SK-N-SH (cell line): ENCODE measurements at regions not wholly inside any gene's neighbourhood (a gene's known extent, or its start where the extent isn't known, plus 50 kb on each side); places are given as distances from the start of the nearest gene placed in this dataset.

Experiments used
- CTCF ChIA-PET: fragments of 300-600, 350-600 bp; formaldehyde crosslinking; extraction: SDS; loops from one replicate; lab custom pipeline; 2021; lab: Yijun Ruan, JAX
- POLR2A ChIA-PET: fragments of 350-600 bp; sonication (Branson Sonifier 250); formaldehyde crosslinking; extraction: SDS; loops from one replicate; lab custom pipeline; 2020; ENCODE audit warnings: antibody characterized with exemption, inconsistent platforms; lab: Yijun Ruan, JAX
- DNase-seq: peaks from one replicate; pipeline ENCODE4 v3.0.0; 2012
- H2AFZ ChIP-seq: fragments of 200-600 bp; sonication (generic); 2 replicates; pipeline ENCODE4 v1.8.1; 2016; ENCODE audit warnings: antibody characterized with exemption, mild to moderate bottlenecking, low read depth
- H3F3A ChIP-seq: fragments of 200-600 bp; sonication (generic); replicated peaks from 2 replicates; pipeline ENCODE3; 2016; ENCODE audit warnings: antibody characterized with exemption, mild to moderate bottlenecking; ENCODE audit not compliant: insufficient read depth
- H3K27ac ChIP-seq, 2 experiments: fragments of 200-500 bp in 1 of 2; fragments of 200-600 bp in 1 of 2; sonication (Bioruptor generic) in 1 of 2; sonication (generic), shearing (Covaris generic) in 1 of 2; 2 replicates each; pipeline versions ENCODE4 v1.5.1 to v1.6.1; 2014 to 2016; ENCODE audit warnings: low read depth in 2 of 2, inconsistent platforms in 1 of 2, low read length in 1 of 2, mild to moderate bottlenecking in 1 of 2, mixed read lengths in 1 of 2
- H3K27me3 ChIP-seq: fragments of 200-600 bp; sonication (generic), shearing (Covaris generic); 2 replicates; pipeline ENCODE4 v1.6.1; 2016; ENCODE audit warnings: mixed run types; ENCODE audit not compliant: insufficient read depth
- H3K36me3 ChIP-seq, 2 experiments: fragments of 200-500 bp in 1 of 2; fragments of 200-600 bp in 1 of 2; sonication (Bioruptor generic) in 1 of 2; sonication (generic) in 1 of 2; replicated peaks in 1 of 2; 2 replicates each; pipeline versions ENCODE3 to v1.5.1; 2014 to 2016; ENCODE audit warnings: low read length in 1 of 2, mild to moderate bottlenecking in 1 of 2; ENCODE audit not compliant: insufficient read depth in 2 of 2, control insufficient read depth in 1 of 2
- H3K4me1 ChIP-seq, 2 experiments: fragments of 200-500 bp in 1 of 2; fragments of 200-600 bp in 1 of 2; sonication (Bioruptor generic) in 1 of 2; sonication (generic), shearing (Covaris generic) in 1 of 2; 2 replicates each; pipeline versions ENCODE4 v1.5.1 to v1.6.1; 2014 to 2016; ENCODE audit warnings: low read depth in 1 of 2, low read length in 1 of 2, mixed run types in 1 of 2; ENCODE audit not compliant: insufficient read depth in 2 of 2, control insufficient read depth in 1 of 2
- H3K4me2 ChIP-seq: fragments of 200-600 bp; sonication (generic), shearing (Covaris generic); 2 replicates; pipeline ENCODE4 v1.6.1; 2017; ENCODE audit warnings: mixed run types
- H3K4me3 ChIP-seq, 2 experiments: fragments of 200-500 bp in 1 of 2; fragments of 200-600 bp in 1 of 2; sonication (Bioruptor generic) in 1 of 2; sonication (generic), shearing (Covaris generic) in 1 of 2; 2 replicates each; pipeline versions ENCODE4 v1.5.1 to v1.8.1; 2014 to 2016; ENCODE audit warnings: low read depth in 2 of 2, inconsistent platforms in 1 of 2, low read length in 1 of 2, mild to moderate bottlenecking in 1 of 2, mixed read lengths in 1 of 2, moderate library complexity in 1 of 2
- H3K79me2 ChIP-seq: fragments of 200-600 bp; sonication (generic); 2 replicates; pipeline ENCODE4 v1.8.1; 2017; ENCODE audit warnings: mild to moderate bottlenecking; ENCODE audit not compliant: insufficient read depth
- H3K9ac ChIP-seq: fragments of 200-600 bp; sonication (generic); 2 replicates; pipeline ENCODE4 v1.6.1; 2017; ENCODE audit warnings: mixed run types
- H3K9me2 ChIP-seq: fragments of 200-600 bp; sonication (generic); 2 replicates; pipeline ENCODE4 v1.6.1; 2017; ENCODE audit warnings: mixed run types
- H3K9me3 ChIP-seq: fragments of 200-600 bp; sonication (generic); 2 replicates; pipeline ENCODE4 v1.6.1; 2017; ENCODE audit warnings: mixed run types, mild to moderate bottlenecking, moderate library complexity
- H4K20me1 ChIP-seq: fragments of 200-600 bp; sonication (generic); 2 replicates; pipeline ENCODE4 v1.6.1; 2017; ENCODE audit warnings: mild to moderate bottlenecking, mixed run types; ENCODE audit not compliant: insufficient read depth
- CTCF ChIP-seq: fragments of 200-600 bp; sonication (generic); IDR thresholded peaks from 2 replicates; pipeline ENCODE4 v1.6.1; 2017; ENCODE audit warnings: antibody characterized with exemption, mild to moderate bottlenecking, moderate library complexity
- EP300 ChIP-seq, 2 experiments: IDR thresholded peaks; 2 replicates each; pipeline versions ENCODE4 v1.4.0 to v1.6.1; 2012; ENCODE audit warnings: borderline replicate concordance in 1 of 2, low read depth in 1 of 2, low read length in 1 of 2
- EZH2phosphoT487 ChIP-seq: fragments of 200-600 bp; sonication (generic); IDR thresholded peaks from 2 replicates; pipeline ENCODE4 v1.6.1; 2017; ENCODE audit warnings: low read depth, mixed run types, mild to moderate bottlenecking, antibody characterized with exemption, moderate library complexity, borderline replicate concordance
- FOSL2 ChIP-seq: IDR thresholded peaks from 2 replicates; pipeline ENCODE4 v1.4.0; 2012; ENCODE audit warnings: low read depth, mild to moderate bottlenecking, moderate library complexity, borderline replicate concordance
- FOXJ3 ChIP-seq: sonication (generic); formaldehyde crosslinking; IDR thresholded peaks from 2 replicates; pipeline ENCODE4 v1.5.1; 2020; ENCODE audit warnings: mild to moderate bottlenecking, missing genetic modification reagents
- FOXM1 ChIP-seq: IDR thresholded peaks from 2 replicates; pipeline ENCODE4 v1.4.0; 2012; ENCODE audit warnings: low read depth, mild to moderate bottlenecking
- GATA2 ChIP-seq: sonication (generic); formaldehyde crosslinking; IDR thresholded peaks from 2 replicates; pipeline ENCODE4 v1.5.0; 2020; ENCODE audit warnings: mild to moderate bottlenecking, missing genetic modification reagents
- MAX ChIP-seq: IDR thresholded peaks from 2 replicates; pipeline ENCODE4 v1.4.0; 2012; ENCODE audit warnings: low read depth
- MEF2A ChIP-seq: IDR thresholded peaks from 2 replicates; pipeline ENCODE4 v1.4.0; 2012; ENCODE audit warnings: low read depth, borderline replicate concordance
- MXI1 ChIP-seq: IDR thresholded peaks from 2 replicates; pipeline ENCODE4 v1.6.1; 2012; ENCODE audit warnings: mild to moderate bottlenecking, low read depth, low read length, improper control_type of control experiment
- NFIC ChIP-seq: IDR thresholded peaks from 2 replicates; pipeline ENCODE4 v1.4.0; 2012; ENCODE audit warnings: borderline replicate concordance
- POLR2AphosphoS5 ChIP-seq: IDR thresholded peaks from 2 replicates; pipeline ENCODE4 v1.6.1; 2012; ENCODE audit warnings: low read depth, low read length
- REST ChIP-seq: IDR thresholded peaks from 2 replicates; pipeline ENCODE4 v1.6.1; 2012; ENCODE audit warnings: mild to moderate bottlenecking, low read depth, low read length, moderate library complexity
- SMC3 ChIP-seq: IDR thresholded peaks from 2 replicates; pipeline ENCODE4 v1.6.1; 2012; ENCODE audit warnings: low read depth, low read length, improper control_type of control experiment
- TAF1 ChIP-seq: IDR thresholded peaks from 2 replicates; pipeline ENCODE4 v1.6.1; 2012; ENCODE audit warnings: low read depth, mild to moderate bottlenecking, low read length, moderate library complexity, borderline replicate concordance
- TEAD4 ChIP-seq: IDR thresholded peaks from 2 replicates; pipeline ENCODE4 v1.4.0; 2012; ENCODE audit warnings: mild to moderate bottlenecking, borderline replicate concordance; ENCODE audit not compliant: insufficient read depth
- USF2 ChIP-seq: fragments of 150-350 bp; IDR thresholded peaks from 2 replicates; pipeline ENCODE4 v1.6.1; 2017; ENCODE audit warnings: antibody characterized with exemption, low read length, low read depth, borderline replicate concordance
- YY1 ChIP-seq: IDR thresholded peaks from 2 replicates; pipeline ENCODE4 v1.4.0; 2012; ENCODE audit warnings: low read depth, mild to moderate bottlenecking
- WGBS: methylation state at CpG from one replicate; pipeline ENCODE4 v1.1.6; 2017; ENCODE audit warnings: low lambda C conversion rate; 5-methylcytosine and 5-hydroxymethylcytosine counted together
- TF ChIP-seq, protein P1 (sequence below): IDR thresholded peaks from 2 replicates; pipeline ENCODE4; 2012
- TF ChIP-seq, protein P2 (sequence below): fragments of 150-350 bp; IDR thresholded peaks from 2 replicates; pipeline ENCODE4 v1.6.1; 2016; ENCODE audit warnings: mild to moderate bottlenecking, low read depth, low read length
- TF ChIP-seq, protein P3 (sequence below): IDR thresholded peaks from 2 replicates; pipeline ENCODE4 v1.4.0; 2012; ENCODE audit warnings: low read depth, borderline replicate concordance

DNA sequence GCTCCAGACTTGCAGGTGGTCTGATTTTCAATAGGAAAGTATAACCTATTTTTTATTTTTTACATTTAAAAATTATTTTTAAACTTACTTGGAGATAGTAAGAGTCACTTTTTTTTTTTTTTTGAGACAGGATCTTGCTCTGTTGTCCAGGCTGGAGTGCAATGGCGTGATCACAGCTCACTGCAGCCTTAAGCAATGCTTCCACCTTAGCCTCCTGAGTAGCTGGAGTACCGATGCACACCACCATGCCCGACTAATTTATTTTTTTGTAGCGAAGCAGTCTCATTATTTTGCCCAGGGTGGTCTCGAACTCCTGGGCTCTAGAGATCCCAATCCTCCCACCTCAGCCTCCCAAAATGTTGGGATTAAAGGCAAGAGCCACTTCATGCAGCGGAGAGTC lies 84.8 kb upstream of the RALY start (continued):
- TF ChIP-seq CTCF (no peak), YY1 (no peak), FOXM1 (no peak)

DNA sequence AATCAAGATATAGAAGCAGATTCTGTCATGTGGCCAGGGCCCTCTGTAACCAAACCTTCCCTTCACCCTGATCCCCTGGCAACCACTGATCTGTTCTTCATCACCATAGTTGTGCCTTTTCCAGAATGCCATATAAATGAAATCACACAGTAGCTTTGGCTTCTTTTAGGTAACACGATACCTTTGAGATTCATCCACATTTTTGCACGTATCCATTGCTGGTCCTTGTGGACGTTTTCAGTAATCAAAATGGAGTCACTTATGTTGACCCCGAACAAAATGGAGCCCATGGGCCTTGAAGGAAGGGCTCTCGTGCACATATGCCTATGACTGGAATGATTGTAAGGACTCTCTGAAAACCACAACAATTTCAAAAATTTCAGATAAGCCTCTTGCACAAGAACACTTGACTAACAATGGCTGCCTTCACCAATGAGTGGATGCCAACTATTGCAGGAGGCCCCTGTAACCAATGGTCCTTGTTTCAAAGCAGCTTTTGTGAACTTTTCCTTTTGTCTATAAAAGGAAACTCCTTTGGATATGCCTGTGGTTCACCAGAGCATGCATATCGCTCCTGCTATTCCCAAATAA lies 84.3 kb upstream of the RALY start:
- ChIA-PET CTCF (interaction anchor here (2.6 kb wide), 1 partner anchor 12 kb away, joined by 10 read pairs; no protein-coding TSS in a partner anchor), POLR2A (no interaction called here)
- no peaks in the 10 kb centered on the region for H3K9me3 ChIP-seq
- H3F3A ChIP-seq = no peaks in the 10 kb centered on the region
- H3K9ac ChIP-seq = no peak overlapping the region
- no peaks in the 10 kb centered on the region for H3K27me3 ChIP-seq
- H3K36me3 ChIP-seq = no peaks in the 10 kb centered on the region
- DNase-seq = no peak
- H3K9me2 ChIP-seq = no peaks in the 10 kb centered on the region
- H3K4me1 ChIP-seq = peaks cover 5 to 11% of the 10 kb centered on the region in 2 experiments; a peak in 2 of 4 replicates
- no peaks in the 10 kb centered on the region for H3K79me2 ChIP-seq
- H3K4me2 ChIP-seq = no peak overlapping the region
- H2AFZ ChIP-seq = peak overlapping the region; percentile 60
- H3K27ac ChIP-seq = no peak overlapping the region
- H4K20me1 ChIP-seq = no peaks in the 10 kb centered on the region
- 66% methylated on average over 6 of the region's 6 CpGs for WGBS
- no peak overlapping the region for H3K4me3 ChIP-seq
- TF ChIP-seq, protein P1, sequence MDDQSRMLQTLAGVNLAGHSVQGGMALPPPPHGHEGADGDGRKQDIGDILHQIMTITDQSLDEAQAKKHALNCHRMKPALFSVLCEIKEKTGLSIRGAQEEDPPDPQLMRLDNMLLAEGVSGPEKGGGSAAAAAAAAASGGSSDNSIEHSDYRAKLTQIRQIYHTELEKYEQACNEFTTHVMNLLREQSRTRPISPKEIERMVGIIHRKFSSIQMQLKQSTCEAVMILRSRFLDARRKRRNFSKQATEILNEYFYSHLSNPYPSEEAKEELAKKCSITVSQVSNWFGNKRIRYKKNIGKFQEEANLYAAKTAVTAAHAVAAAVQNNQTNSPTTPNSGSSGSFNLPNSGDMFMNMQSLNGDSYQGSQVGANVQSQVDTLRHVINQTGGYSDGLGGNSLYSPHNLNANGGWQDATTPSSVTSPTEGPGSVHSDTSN = peak; percentile 77
- TF ChIP-seq EZH2phosphoT487 (no peak), MEF2A (no peak), TEAD4 (peak; percentile 81), MAX (no peak), SMC3 (no peak), FOXJ3 (no peak), REST (no peak), EP300 (IDR thresholded peaks at IDR 0.05; ENCODE audit: borderline replicate concordance in 1 of 2, low read depth in 1 of 2, low read length in 1 of 2) (peak in 1 of 2 experiments; percentile 56; a peak in 1 of 4 replicates), POLR2AphosphoS5 (peak; percentile 30; the same call in 1 of the 2 replicates), FOXM1 (no peak), USF2 (no peak), MXI1 (no peak), GATA2 (CRISPR knock-in tag) (no peak), FOSL2 (no peak; the same call in 1 of the 2 replicates), NFIC (peak; percentile 66; the same call in 1 of the 2 replicates), TAF1 (no peak)
- TF ChIP-seq, protein P2, sequence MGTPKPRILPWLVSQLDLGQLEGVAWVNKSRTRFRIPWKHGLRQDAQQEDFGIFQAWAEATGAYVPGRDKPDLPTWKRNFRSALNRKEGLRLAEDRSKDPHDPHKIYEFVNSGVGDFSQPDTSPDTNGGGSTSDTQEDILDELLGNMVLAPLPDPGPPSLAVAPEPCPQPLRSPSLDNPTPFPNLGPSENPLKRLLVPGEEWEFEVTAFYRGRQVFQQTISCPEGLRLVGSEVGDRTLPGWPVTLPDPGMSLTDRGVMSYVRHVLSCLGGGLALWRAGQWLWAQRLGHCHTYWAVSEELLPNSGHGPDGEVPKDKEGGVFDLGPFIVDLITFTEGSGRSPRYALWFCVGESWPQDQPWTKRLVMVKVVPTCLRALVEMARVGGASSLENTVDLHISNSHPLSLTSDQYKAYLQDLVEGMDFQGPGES = no peak
- TF ChIP-seq, protein P3, sequence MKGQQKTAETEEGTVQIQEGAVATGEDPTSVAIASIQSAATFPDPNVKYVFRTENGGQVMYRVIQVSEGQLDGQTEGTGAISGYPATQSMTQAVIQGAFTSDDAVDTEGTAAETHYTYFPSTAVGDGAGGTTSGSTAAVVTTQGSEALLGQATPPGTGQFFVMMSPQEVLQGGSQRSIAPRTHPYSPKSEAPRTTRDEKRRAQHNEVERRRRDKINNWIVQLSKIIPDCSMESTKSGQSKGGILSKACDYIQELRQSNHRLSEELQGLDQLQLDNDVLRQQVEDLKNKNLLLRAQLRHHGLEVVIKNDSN = peak; percentile 18; the same call in 1 of the 2 replicates
